KOPT-K1 (cell line): ENCODE measurements at regions not wholly inside any gene's neighbourhood (a gene's known extent, or its start where the extent isn't known, plus 50 kb on each side); places are given as distances from the start of the nearest gene placed in this dataset.

Experiments
- H3K27ac ChIP-seq: fragments of 200-600 bp; sonication (generic); 2 replicates; pipeline ENCODE4 v1.5.1; 2016; ENCODE audit warnings: antibody characterized with exemption, mild to moderate bottlenecking, low read depth, low read length; ENCODE audit not compliant: poor library complexity, severe bottlenecking
- H3K36me3 ChIP-seq: fragments of 200-600 bp; sonication (generic); 2 replicates; pipeline ENCODE4 v1.5.1; 2017; ENCODE audit warnings: antibody characterized with exemption, mild to moderate bottlenecking, low read length, moderate library complexity; ENCODE audit not compliant: insufficient read depth
- H3K9me3 ChIP-seq: fragments of 200-600 bp; sonication (generic); 2 replicates; pipeline ENCODE4 v1.5.1; 2017; ENCODE audit warnings: antibody characterized with exemption, low read length, mild to moderate bottlenecking; ENCODE audit not compliant: insufficient read depth, poor library complexity, severe bottlenecking

- Histone ChIP-seq H3K27ac (no peak overlapping the region), H3K9me3 (no peaks in the 10 kb centered on the region), H3K36me3 (no peaks in the 10 kb centered on the region)
Measured at GRCh38 chr13:33525763-33526162, 240.2 kb upstream of the STARD13 start.

GRCh38 chr13:33526718-33527117 is 241.2 kb upstream of the STARD13 start:
- Histone ChIP-seq H3K36me3 (no peaks in the 10 kb centered on the region), H3K9me3 (no peaks in the 10 kb centered on the region), H3K27ac (no peak overlapping the region)

DNA sequence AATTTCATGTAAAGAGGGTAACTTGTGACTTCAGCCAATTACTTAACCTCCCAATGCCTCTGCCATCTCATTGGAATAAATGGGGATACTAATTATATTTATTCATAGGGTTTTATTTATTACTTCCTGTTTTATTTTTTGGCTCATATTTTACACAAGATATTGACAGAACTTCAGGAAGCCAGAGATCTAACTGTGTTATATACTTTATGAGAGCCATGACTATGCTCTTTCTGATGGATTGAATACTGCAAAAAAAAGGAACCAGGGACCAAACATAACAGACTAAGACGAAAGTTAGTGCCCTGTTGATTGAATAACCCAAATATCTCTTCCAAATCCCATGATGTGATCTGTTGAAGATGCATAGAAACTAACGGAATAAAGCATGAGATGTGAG is 243.3 kb upstream of the STARD13 start:
- no peaks in the 10 kb centered on the region for H3K36me3 ChIP-seq
- no peaks in the 10 kb centered on the region for H3K9me3 ChIP-seq
- no peak overlapping the region for H3K27ac ChIP-seq

- no peaks in the 10 kb centered on the region for H3K36me3 ChIP-seq
- no peak overlapping the region for H3K27ac ChIP-seq
- no peaks in the 10 kb centered on the region for H3K9me3 ChIP-seq
Measured at GRCh38 chr13:33531484-33531883, 245.9 kb upstream of the STARD13 start.

- no peak overlapping the region for H3K27ac ChIP-seq
- no peaks in the 10 kb centered on the region for H3K9me3 ChIP-seq
- no peaks in the 10 kb centered on the region for H3K36me3 ChIP-seq
Measured at GRCh38 chr13:33535061-33535460, 249.5 kb upstream of the STARD13 start.

DNA sequence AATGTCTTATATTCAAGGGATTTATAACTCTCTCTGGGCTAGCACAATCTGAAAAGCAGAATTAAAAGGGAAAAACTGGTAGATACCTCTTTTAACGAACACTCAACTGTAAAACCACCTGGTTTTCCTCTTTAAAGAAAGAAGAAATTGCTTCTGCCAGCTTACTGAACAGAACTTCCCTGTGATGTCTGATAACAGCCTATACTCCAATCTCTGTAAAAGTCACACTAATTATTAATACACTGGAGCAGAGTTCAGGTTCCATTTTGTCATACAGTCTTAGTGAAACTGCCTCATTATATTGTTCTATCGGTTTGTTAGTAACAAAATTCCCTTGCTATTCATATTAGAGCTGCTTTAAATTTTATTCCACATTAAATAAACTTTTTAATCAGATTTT is 251.0 kb upstream of the STARD13 start:
- H3K36me3 ChIP-seq: no peaks in the 10 kb centered on the region
- no peaks in the 10 kb centered on the region for H3K9me3 ChIP-seq
- no peak overlapping the region for H3K27ac ChIP-seq

GRCh38 chr13:33537026-33537425 is 251.5 kb upstream of the STARD13 start:
- no peak overlapping the region for H3K27ac ChIP-seq
- H3K36me3 ChIP-seq: no peaks in the 10 kb centered on the region
- no peaks in the 10 kb centered on the region for H3K9me3 ChIP-seq

GRCh38 chr13:33537676-33538075 is 252.1 kb upstream of the STARD13 start:
- Histone ChIP-seq H3K36me3 (no peaks in the 10 kb centered on the region), H3K9me3 (no peaks in the 10 kb centered on the region), H3K27ac (no peak overlapping the region)

DNA sequence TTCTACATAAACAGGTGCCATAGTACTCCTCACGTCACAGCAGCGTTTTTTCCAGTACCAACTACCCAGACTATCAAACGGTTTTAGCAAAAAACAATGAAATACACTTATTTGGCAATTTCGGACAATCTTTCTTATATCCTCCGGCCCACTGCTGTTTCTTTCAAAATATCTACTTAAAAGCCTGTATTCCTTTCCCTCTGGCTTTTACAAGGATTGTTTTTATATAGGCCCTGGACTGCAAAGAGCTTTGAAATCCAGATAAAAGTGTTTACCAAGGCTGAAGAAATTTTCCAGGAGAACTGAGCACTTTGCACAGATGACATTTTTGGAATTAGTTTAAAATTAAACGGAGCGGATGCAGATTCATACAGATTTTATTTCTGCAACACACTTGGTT is 255.9 kb upstream of the STARD13 start:
- Histone ChIP-seq H3K27ac (peak overlapping the region; percentile 100), H3K9me3 (no peaks in the 10 kb centered on the region)

GRCh38 chr13:33541962-33542308 is 256.4 kb upstream of the STARD13 start:
- Histone ChIP-seq H3K36me3 (no peaks in the 10 kb centered on the region), H3K9me3 (no peaks in the 10 kb centered on the region), H3K27ac (peak overlapping the region; percentile 100)

More for the DNA sequence above, 255.9 kb upstream of the STARD13 start:
- H3K36me3 ChIP-seq: no peaks in the 10 kb centered on the region

- H3K36me3 ChIP-seq: no peaks in the 10 kb centered on the region
- no peaks in the 10 kb centered on the region for H3K9me3 ChIP-seq
- H3K27ac ChIP-seq: peak overlapping the region; percentile 100
Measured at GRCh38 chr13:33542309-33543088, 256.9 kb upstream of the STARD13 start.

- Histone ChIP-seq H3K27ac (peak overlapping the region; percentile 100), H3K9me3 (no peaks in the 10 kb centered on the region), H3K36me3 (no peaks in the 10 kb centered on the region)
Measured at GRCh38 chr13:33543089-33543459, 257.5 kb upstream of the STARD13 start.

GRCh38 chr13:33543631-33544265 is 258.2 kb upstream of the STARD13 start:
- Histone ChIP-seq H3K9me3 (no peaks in the 10 kb centered on the region), H3K36me3 (no peaks in the 10 kb centered on the region), H3K27ac (peak overlapping the region; percentile 100)

GRCh38 chr13:33544308-33544707 is 258.8 kb upstream of the STARD13 start:
- Histone ChIP-seq H3K9me3 (no peaks in the 10 kb centered on the region), H3K36me3 (no peaks in the 10 kb centered on the region), H3K27ac (peak overlapping the region; percentile 100)

GRCh38 chr13:33545492-33545891 is 259.9 kb upstream of the STARD13 start:
- Histone ChIP-seq H3K36me3 (no peaks in the 10 kb centered on the region), H3K27ac (no peak overlapping the region), H3K9me3 (no peaks in the 10 kb centered on the region)

GRCh38 chr13:33547035-33547434 is 261.5 kb upstream of the STARD13 start:
- H3K9me3 ChIP-seq: no peaks in the 10 kb centered on the region
- H3K27ac ChIP-seq: no peak overlapping the region
- H3K36me3 ChIP-seq: no peaks in the 10 kb centered on the region
